Karpas-422 (cell line): ENCODE measurements at regions not wholly inside any gene's neighbourhood (a gene's known extent, or its start where the extent isn't known, plus 50 kb on each side); places are given as distances from the start of the nearest gene placed in this dataset.

Experiments used
- DNase-seq: peaks from one replicate; pipeline ENCODE4 v3.0.0-alpha.2; 2015
- H2AFZ ChIP-seq: fragments of 200-600 bp; sonication (generic); 2 replicates; pipeline ENCODE4 v1.6.1; 2014; ENCODE audit warnings: antibody characterized with exemption, low read length, mixed read lengths
- H3K27ac ChIP-seq: fragments of 200-600 bp; sonication (generic); 2 replicates; pipeline ENCODE4 v1.5.1; 2014; ENCODE audit warnings: mild to moderate bottlenecking, low read length, moderate library complexity
- H3K27me3 ChIP-seq: fragments of 200-600 bp; sonication (generic); 2 replicates; pipeline ENCODE4 v1.6.1; 2014; ENCODE audit warnings: low read length, mixed read lengths
- H3K36me3 ChIP-seq: fragments of 200-600 bp; sonication (generic); 2 replicates; pipeline ENCODE4 v1.6.1; 2014; ENCODE audit warnings: low read length, mixed read lengths; ENCODE audit not compliant: insufficient read depth
- H3K4me1 ChIP-seq: fragments of 200-600 bp; sonication (generic); 2 replicates; pipeline ENCODE4 v1.6.1; 2014; ENCODE audit warnings: mild to moderate bottlenecking, low read length, mixed read lengths
- H3K4me2 ChIP-seq: fragments of 200-600 bp; sonication (generic); 2 replicates; pipeline ENCODE4 v1.6.1; 2014; ENCODE audit warnings: low read length, low read depth, mild to moderate bottlenecking; ENCODE audit not compliant: poor library complexity, severe bottlenecking
- H3K4me3 ChIP-seq: fragments of 200-600 bp; sonication (generic); 2 replicates; pipeline ENCODE4 v1.5.1; 2014; ENCODE audit warnings: mild to moderate bottlenecking, antibody characterized with exemption, low read length, mixed read lengths
- H3K79me2 ChIP-seq: fragments of 200-600 bp; sonication (generic); 2 replicates; pipeline ENCODE4 v1.6.1; 2014; ENCODE audit warnings: mild to moderate bottlenecking, low read length, mixed read lengths
- H3K9ac ChIP-seq: fragments of 200-600 bp; sonication (generic); 2 replicates; pipeline ENCODE4 v1.6.0; 2014; ENCODE audit warnings: low read length
- H3K9me2 ChIP-seq: fragments of 200-600 bp; sonication (generic), shearing (Covaris generic); replicated peaks from 2 replicates; pipeline ENCODE4 v1.6.0; 2014; ENCODE audit warnings: mild to moderate bottlenecking, low read length, moderate library complexity; ENCODE audit not compliant: insufficient read depth
- H3K9me3 ChIP-seq: fragments of 300-700, 200-600 bp; sonication (generic); 2 replicates; pipeline ENCODE4 v1.6.1; 2014; ENCODE audit warnings: low read length, mixed read lengths
- H4K20me1 ChIP-seq: fragments of 200-600 bp; sonication (generic); 2 replicates; pipeline ENCODE4 v1.6.1; 2014; ENCODE audit warnings: mild to moderate bottlenecking, antibody characterized with exemption, low read length, low read depth; ENCODE audit not compliant: insufficient read depth

- Histone ChIP-seq H3K9me2 (no peaks in the 10 kb centered on the region), H3K4me2 (no peak overlapping the region), H4K20me1 (no peaks in the 10 kb centered on the region), H3K9me3 (no peaks in the 10 kb centered on the region), H3K36me3 (no peaks in the 10 kb centered on the region), H3K27ac (no peak overlapping the region), H3K4me1 (no peaks in the 10 kb centered on the region), H3K27me3 (no peaks in the 10 kb centered on the region), H3K4me3 (no peak overlapping the region), H3K9ac (no peak overlapping the region), H2AFZ (no peak overlapping the region), H3K79me2 (no peaks in the 10 kb centered on the region)
- no peak for DNase-seq
These were observed 460.2 kb upstream of the FAT1 start for GRCh38 chr4:187183826-187184225.

GRCh38 chr4:187184508-187184907 lies 460.9 kb upstream of the FAT1 start:
- Histone ChIP-seq H3K27me3 (no peaks in the 10 kb centered on the region), H3K9ac (no peak overlapping the region), H2AFZ (no peak overlapping the region), H3K9me2 (no peaks in the 10 kb centered on the region), H3K79me2 (no peaks in the 10 kb centered on the region), H3K36me3 (no peaks in the 10 kb centered on the region), H3K9me3 (no peaks in the 10 kb centered on the region), H3K4me2 (no peak overlapping the region), H3K4me1 (no peaks in the 10 kb centered on the region), H3K4me3 (no peak overlapping the region), H4K20me1 (no peaks in the 10 kb centered on the region), H3K27ac (no peak overlapping the region)
- no peak for DNase-seq

GRCh38 chr4:187188118-187188517 lies 464.5 kb upstream of the FAT1 start:
- no peaks in the 10 kb centered on the region for H4K20me1 ChIP-seq
- no peak overlapping the region for H3K4me3 ChIP-seq
- no peaks in the 10 kb centered on the region for H3K9me3 ChIP-seq
- H3K36me3 ChIP-seq = no peaks in the 10 kb centered on the region
- no peak for DNase-seq
- H3K27ac ChIP-seq = no peak overlapping the region
- H3K27me3 ChIP-seq = no peaks in the 10 kb centered on the region
- no peak overlapping the region for H3K4me2 ChIP-seq
- no peak overlapping the region for H2AFZ ChIP-seq
- H3K79me2 ChIP-seq = no peaks in the 10 kb centered on the region
- H3K4me1 ChIP-seq = no peaks in the 10 kb centered on the region
- H3K9ac ChIP-seq = no peak overlapping the region
- no peaks in the 10 kb centered on the region for H3K9me2 ChIP-seq

- Histone ChIP-seq H3K9ac (no peak overlapping the region), H3K9me3 (no peaks in the 10 kb centered on the region), H2AFZ (no peak overlapping the region), H3K4me3 (no peak overlapping the region), H3K36me3 (no peaks in the 10 kb centered on the region), H3K9me2 (no peaks in the 10 kb centered on the region), H3K79me2 (no peaks in the 10 kb centered on the region), H4K20me1 (no peaks in the 10 kb centered on the region), H3K27me3 (no peaks in the 10 kb centered on the region), H3K27ac (no peak overlapping the region), H3K4me1 (no peaks in the 10 kb centered on the region), H3K4me2 (no peak overlapping the region)
- DNase-seq = no peak
These were observed 465.1 kb upstream of the FAT1 start for GRCh38 chr4:187188741-187189140.

- DNase-seq = no peak
- Histone ChIP-seq H3K27ac (no peak overlapping the region), H3K4me3 (no peak overlapping the region)
These were observed 466.7 kb upstream of the FAT1 start for GRCh38 chr4:187190390-187190789.

GRCh38 chr4:187191676-187192075 lies 468.0 kb upstream of the FAT1 start:
- H3K4me3 ChIP-seq = no peak overlapping the region
- no peaks in the 10 kb centered on the region for H3K9me3 ChIP-seq
- no peaks in the 10 kb centered on the region for H3K27me3 ChIP-seq
- no peak overlapping the region for H2AFZ ChIP-seq
- no peak overlapping the region for H3K27ac ChIP-seq
- no peaks in the 10 kb centered on the region for H4K20me1 ChIP-seq
- H3K9me2 ChIP-seq = no peaks in the 10 kb centered on the region
- no peaks in the 10 kb centered on the region for H3K79me2 ChIP-seq
- DNase-seq = no peak
- no peak overlapping the region for H3K4me2 ChIP-seq
- no peak overlapping the region for H3K9ac ChIP-seq
- H3K36me3 ChIP-seq = no peaks in the 10 kb centered on the region
- H3K4me1 ChIP-seq = no peaks in the 10 kb centered on the region

More at GRCh38 chr4:187190390-187190789, 466.7 kb upstream of the FAT1 start:
- Histone ChIP-seq H3K4me1 (no peaks in the 10 kb centered on the region), H3K36me3 (no peaks in the 10 kb centered on the region), H3K9ac (no peak overlapping the region), H4K20me1 (no peaks in the 10 kb centered on the region), H2AFZ (no peak overlapping the region), H3K9me3 (no peaks in the 10 kb centered on the region), H3K9me2 (no peaks in the 10 kb centered on the region), H3K79me2 (no peaks in the 10 kb centered on the region), H3K4me2 (no peak overlapping the region), H3K27me3 (no peaks in the 10 kb centered on the region)

GRCh38 chr4:187192266-187192665 lies 468.6 kb upstream of the FAT1 start:
- no peak overlapping the region for H3K4me2 ChIP-seq
- no peak overlapping the region for H2AFZ ChIP-seq
- no peak overlapping the region for H3K4me3 ChIP-seq
- no peaks in the 10 kb centered on the region for H3K9me2 ChIP-seq
- no peaks in the 10 kb centered on the region for H3K27me3 ChIP-seq
- no peaks in the 10 kb centered on the region for H3K9me3 ChIP-seq
- no peaks in the 10 kb centered on the region for H3K36me3 ChIP-seq
- no peaks in the 10 kb centered on the region for H3K4me1 ChIP-seq
- H4K20me1 ChIP-seq = no peaks in the 10 kb centered on the region
- H3K79me2 ChIP-seq = no peaks in the 10 kb centered on the region
- H3K27ac ChIP-seq = no peak overlapping the region
- no peak overlapping the region for H3K9ac ChIP-seq
- DNase-seq = no peak

GRCh38 chr4:187193141-187193540 lies 469.5 kb upstream of the FAT1 start:
- Histone ChIP-seq H3K4me2 (no peak overlapping the region), H3K9me3 (no peaks in the 10 kb centered on the region), H3K9me2 (no peaks in the 10 kb centered on the region), H3K4me3 (no peak overlapping the region), H4K20me1 (no peaks in the 10 kb centered on the region), H3K4me1 (no peaks in the 10 kb centered on the region), H3K27ac (no peak overlapping the region), H3K79me2 (no peaks in the 10 kb centered on the region), H3K27me3 (no peaks in the 10 kb centered on the region), H3K36me3 (no peaks in the 10 kb centered on the region), H3K9ac (no peak overlapping the region), H2AFZ (no peak overlapping the region)
- DNase-seq = no peak

GRCh38 chr4:187204389-187204918 lies 480.8 kb upstream of the FAT1 start:
- Histone ChIP-seq H3K79me2 (no peaks in the 10 kb centered on the region), H3K4me3 (no peak overlapping the region), H3K4me1 (no peaks in the 10 kb centered on the region), H3K27ac (no peak overlapping the region), H3K9me2 (no peaks in the 10 kb centered on the region), H3K27me3 (no peaks in the 10 kb centered on the region), H2AFZ (no peak overlapping the region), H3K36me3 (no peaks in the 10 kb centered on the region), H3K4me2 (no peak overlapping the region), H4K20me1 (no peaks in the 10 kb centered on the region), H3K9ac (no peak overlapping the region), H3K9me3 (no peaks in the 10 kb centered on the region)
- no peak for DNase-seq
